ENCODE measurements at regions not wholly inside any gene's neighbourhood (a gene's known extent, or its start where the extent isn't known, plus 50 kb on each side); places are given as distances from the start of the nearest gene placed in this dataset.
"Not testable (repeated sequence)": the region's sequence is repeated elsewhere in the genome, so short reads cannot be mapped to it uniquely, and the experiment has no call there.

DNA sequence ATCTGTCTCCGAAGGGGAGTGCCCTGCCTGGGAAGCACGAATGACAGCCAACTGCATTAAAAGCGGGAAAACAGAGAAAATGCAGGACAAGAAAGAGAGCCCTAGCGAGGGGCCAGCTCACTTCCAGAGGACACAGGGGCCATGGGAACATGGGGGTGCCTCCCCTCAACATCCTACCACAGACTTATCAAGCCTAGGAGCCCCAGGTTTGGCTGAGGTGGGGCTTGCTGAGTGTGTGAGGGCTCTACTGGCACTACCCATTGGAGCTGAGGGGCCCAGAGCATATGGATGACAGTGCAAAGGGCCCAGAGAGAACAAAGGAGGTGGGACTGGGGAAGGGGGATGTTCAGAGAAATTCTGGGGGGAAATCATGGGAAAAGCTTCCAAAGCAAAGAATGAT, 101.8 kb downstream of the PJA1 start:
- Mint-ChIP-seq H3K4me3 (ENCODE audit: unreplicated experiment) (no peak overlapping the region), H3K27ac (ENCODE audit: unreplicated experiment) (no peak overlapping the region), H3K27me3 (ENCODE audit: unreplicated experiment) (no peaks in the 10 kb centered on the region), H3K36me3 (ENCODE audit: unreplicated experiment) (no peaks in the 10 kb centered on the region), H3K4me1 (ENCODE audit: low read depth, unreplicated experiment) (peaks cover 6% of the 10 kb centered on the region), H3K9me3 (ENCODE audit: unreplicated experiment) (no peaks in the 10 kb centered on the region)
- no peak for DNase-seq
- TF ChIP-seq, protein P1, sequence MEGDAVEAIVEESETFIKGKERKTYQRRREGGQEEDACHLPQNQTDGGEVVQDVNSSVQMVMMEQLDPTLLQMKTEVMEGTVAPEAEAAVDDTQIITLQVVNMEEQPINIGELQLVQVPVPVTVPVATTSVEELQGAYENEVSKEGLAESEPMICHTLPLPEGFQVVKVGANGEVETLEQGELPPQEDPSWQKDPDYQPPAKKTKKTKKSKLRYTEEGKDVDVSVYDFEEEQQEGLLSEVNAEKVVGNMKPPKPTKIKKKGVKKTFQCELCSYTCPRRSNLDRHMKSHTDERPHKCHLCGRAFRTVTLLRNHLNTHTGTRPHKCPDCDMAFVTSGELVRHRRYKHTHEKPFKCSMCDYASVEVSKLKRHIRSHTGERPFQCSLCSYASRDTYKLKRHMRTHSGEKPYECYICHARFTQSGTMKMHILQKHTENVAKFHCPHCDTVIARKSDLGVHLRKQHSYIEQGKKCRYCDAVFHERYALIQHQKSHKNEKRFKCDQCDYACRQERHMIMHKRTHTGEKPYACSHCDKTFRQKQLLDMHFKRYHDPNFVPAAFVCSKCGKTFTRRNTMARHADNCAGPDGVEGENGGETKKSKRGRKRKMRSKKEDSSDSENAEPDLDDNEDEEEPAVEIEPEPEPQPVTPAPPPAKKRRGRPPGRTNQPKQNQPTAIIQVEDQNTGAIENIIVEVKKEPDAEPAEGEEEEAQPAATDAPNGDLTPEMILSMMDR (IDR thresholded peaks at IDR 0.05; ENCODE audit: partially characterized antibody, unreplicated experiment), result no peak

DNA sequence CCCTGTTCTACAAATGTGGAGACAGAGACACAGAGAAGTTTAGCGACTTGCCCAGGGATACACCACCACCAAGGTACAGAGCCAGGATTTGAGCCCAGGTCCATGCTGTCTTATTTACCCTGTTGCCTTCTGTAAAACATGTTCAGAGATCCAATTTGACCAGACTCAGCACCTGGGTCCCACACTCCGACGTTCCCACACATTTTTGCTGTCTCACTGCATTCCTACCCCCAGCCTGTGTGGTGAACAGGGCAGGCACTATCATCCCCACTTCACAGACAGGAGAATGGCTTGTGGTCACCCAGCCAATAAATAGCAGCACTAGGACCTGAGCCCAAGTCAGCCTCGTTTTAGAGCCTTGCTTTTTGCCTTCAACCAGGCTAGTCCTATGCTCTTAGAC, 102.8 kb downstream of the PJA1 start:
- no peaks in the 10 kb centered on the region for H3K36me3 Mint-ChIP-seq (ENCODE audit: unreplicated experiment)

DNA sequence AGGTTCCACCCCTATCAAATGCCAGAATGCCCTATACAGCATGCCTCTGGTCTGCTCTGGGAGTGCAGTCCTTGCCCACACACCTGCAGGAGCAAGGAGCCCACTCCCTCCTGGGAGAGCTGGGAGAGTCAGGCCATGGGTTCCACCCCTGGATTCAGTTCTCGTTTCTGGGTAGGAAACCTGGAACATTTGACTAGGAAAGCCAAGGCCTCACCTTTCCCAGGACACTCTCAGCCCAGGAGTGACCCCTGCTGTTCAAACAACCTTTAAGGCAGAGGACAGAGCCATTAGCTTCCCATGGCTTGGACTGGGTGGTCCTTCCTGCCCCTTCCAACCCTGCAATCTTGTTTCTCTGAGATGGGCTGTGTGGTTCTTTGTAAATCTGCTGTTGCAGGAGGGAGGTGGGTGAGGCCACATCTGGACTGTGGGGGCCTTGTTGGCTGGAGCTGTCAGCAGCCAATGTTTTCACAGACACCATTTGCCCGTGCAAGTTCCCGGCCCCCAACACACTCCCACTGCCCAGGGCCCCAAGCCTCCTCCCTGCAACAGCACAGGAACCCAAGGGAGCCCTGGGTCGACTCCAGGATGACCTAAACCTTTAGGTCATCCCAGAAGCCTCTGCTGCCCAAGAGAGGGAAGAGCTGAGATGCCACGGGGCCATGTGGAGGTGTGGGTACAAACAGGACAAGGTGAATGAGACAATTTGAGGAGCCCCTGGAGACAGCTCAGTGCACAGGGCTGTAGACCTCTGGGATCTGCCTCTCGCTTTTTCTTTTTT, 104.4 kb downstream of the PJA1 start:
- H3K9me3 Mint-ChIP-seq (ENCODE audit: unreplicated experiment), result no peaks in the 10 kb centered on the region
- H3K27me3 Mint-ChIP-seq (ENCODE audit: unreplicated experiment), result no peaks in the 10 kb centered on the region
- no peak for DNase-seq
- H3K36me3 Mint-ChIP-seq (ENCODE audit: unreplicated experiment), result no peaks in the 10 kb centered on the region
- no peaks in the 10 kb centered on the region for H3K4me1 Mint-ChIP-seq (ENCODE audit: low read depth, unreplicated experiment)
- TF ChIP-seq, protein P1 (IDR thresholded peaks at IDR 0.05; ENCODE audit: partially characterized antibody, unreplicated experiment), result no peak
- no peak overlapping the region for H3K4me3 Mint-ChIP-seq (ENCODE audit: unreplicated experiment)
- H3K27ac Mint-ChIP-seq (ENCODE audit: unreplicated experiment), result no peak overlapping the region

More for the DNA sequence above, 102.8 kb downstream of the PJA1 start:
- H3K27ac Mint-ChIP-seq (ENCODE audit: unreplicated experiment), result no peak overlapping the region
- DNase-seq, result no peak
- TF ChIP-seq, protein P1 (IDR thresholded peaks at IDR 0.05; ENCODE audit: partially characterized antibody, unreplicated experiment), result no peak
- H3K27me3 Mint-ChIP-seq (ENCODE audit: unreplicated experiment), result no peaks in the 10 kb centered on the region
- H3K4me1 Mint-ChIP-seq (ENCODE audit: low read depth, unreplicated experiment), result peaks cover 2% of the 10 kb centered on the region
- no peaks in the 10 kb centered on the region for H3K9me3 Mint-ChIP-seq (ENCODE audit: unreplicated experiment)
- no peak overlapping the region for H3K4me3 Mint-ChIP-seq (ENCODE audit: unreplicated experiment)

DNA sequence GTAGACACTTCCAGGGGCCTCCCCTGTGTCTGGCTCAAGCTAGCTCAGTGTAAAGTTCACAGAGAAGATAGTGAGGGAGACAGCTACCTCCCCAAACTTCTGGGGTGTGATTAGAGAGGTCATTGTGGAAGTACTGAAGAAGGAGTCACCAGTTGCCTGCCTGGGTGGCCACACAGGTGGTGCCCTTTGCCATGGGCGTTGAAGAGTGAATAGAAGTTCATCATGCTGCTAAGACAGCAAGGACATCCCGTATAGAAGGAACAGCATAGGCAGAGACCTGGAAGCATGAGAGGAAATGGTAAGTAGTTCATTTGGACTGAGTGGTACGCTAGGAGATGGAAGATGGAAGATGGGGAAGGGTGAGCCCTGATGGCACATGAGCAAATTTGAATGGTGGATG, 110.1 kb downstream of the PJA1 start:
- H3K4me3 Mint-ChIP-seq (ENCODE audit: unreplicated experiment), result no peak overlapping the region
- TF ChIP-seq, protein P1 (IDR thresholded peaks at IDR 0.05; ENCODE audit: partially characterized antibody, unreplicated experiment), result no peak
- H3K27me3 Mint-ChIP-seq (ENCODE audit: unreplicated experiment), result no peaks in the 10 kb centered on the region
- no peaks in the 10 kb centered on the region for H3K36me3 Mint-ChIP-seq (ENCODE audit: unreplicated experiment)
- DNase-seq, result no peak
- H3K27ac Mint-ChIP-seq (ENCODE audit: unreplicated experiment), result no peak overlapping the region
- no peaks in the 10 kb centered on the region for H3K4me1 Mint-ChIP-seq (ENCODE audit: low read depth, unreplicated experiment)
- H3K9me3 Mint-ChIP-seq (ENCODE audit: unreplicated experiment), result no peaks in the 10 kb centered on the region

DNA sequence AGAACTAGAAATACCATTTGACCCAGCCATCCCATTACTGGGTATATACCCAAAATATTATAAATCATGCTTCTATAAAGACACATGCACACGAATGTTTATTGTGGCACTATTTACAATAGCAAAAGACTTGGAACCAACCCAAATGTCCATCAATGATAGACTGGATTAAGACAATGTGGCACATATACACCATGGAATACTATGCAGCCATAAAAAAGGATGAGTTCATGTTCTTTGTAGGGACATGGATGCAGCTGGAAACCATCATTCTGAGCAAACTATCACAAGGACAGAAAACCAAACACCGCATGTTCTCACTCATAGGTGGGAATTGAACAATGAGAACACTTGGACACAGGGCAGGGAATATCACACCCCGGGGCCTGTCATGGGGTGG, 110.8 kb downstream of the PJA1 start:
- not testable (repeated sequence) for H3K4me1 Mint-ChIP-seq (ENCODE audit: low read depth, unreplicated experiment); H3K4me3 Mint-ChIP-seq (ENCODE audit: unreplicated experiment); DNase-seq; H3K36me3 Mint-ChIP-seq (ENCODE audit: unreplicated experiment); H3K27ac Mint-ChIP-seq (ENCODE audit: unreplicated experiment); H3K27me3 Mint-ChIP-seq (ENCODE audit: unreplicated experiment); H3K9me3 Mint-ChIP-seq (ENCODE audit: unreplicated experiment)
